GM20000 (cell line): ENCODE measurements at regions not wholly inside any gene's neighbourhood (a gene's known extent, or its start where the extent isn't known, plus 50 kb on each side); places are given as distances from the start of the nearest gene placed in this dataset.
A peak's percentile ranks its signal among the peaks of the same experiment; 100 is the strongest.

ENCODE experiments used
- DNase-seq: peaks from one replicate; pipeline ENCODE4 v3.0.0; 2012; ENCODE audit warnings: low spot score
- CTCF ChIP-seq: IDR thresholded peaks from 2 replicates; pipeline ENCODE4 v1.5.1; 2012; ENCODE audit warnings: mild to moderate bottlenecking, control low read depth; ENCODE audit errors: extremely low read depth, missing control alignments

GRCh38 chr2:191514613-191515012, 163.3 kb upstream of the NABP1 start:
- no peak for DNase-seq
- no peak for TF ChIP-seq CTCF

- DNase-seq, result no peak
- TF ChIP-seq CTCF, result no peak
These were observed 162.4 kb upstream of the NABP1 start for GRCh38 chr2:191515551-191515950.

- no peak for TF ChIP-seq CTCF
- DNase-seq, result no peak
These were observed 161.7 kb upstream of the NABP1 start for GRCh38 chr2:191516260-191516659.

- no peak for TF ChIP-seq CTCF
- DNase-seq, result peak; percentile 17
These were observed 156.2 kb upstream of the NABP1 start for GRCh38 chr2:191521608-191522208.

GRCh38 chr2:191522478-191523120, 155.3 kb upstream of the NABP1 start:
- no peak for TF ChIP-seq CTCF
- DNase-seq, result no peak

GRCh38 chr2:191526091-191526490, 151.8 kb upstream of the NABP1 start:
- DNase-seq, result no peak
- no peak for TF ChIP-seq CTCF

- no peak for TF ChIP-seq CTCF
- DNase-seq, result no peak
These were observed 151.4 kb upstream of the NABP1 start for GRCh38 chr2:191526536-191526935.
